Liver (tissue), 8 donors: ENCODE measurements at regions not wholly inside any gene's neighbourhood (a gene's known extent, or its start where the extent isn't known, plus 50 kb on each side); places are given as distances from the start of the nearest gene placed in this dataset.
A peak's percentile ranks its signal among the peaks of the same experiment; 100 is the strongest.

Source experiments
- DNase-seq: peaks from one replicate; pipeline ENCODE4 v3.0.0-alpha.2; 2017; ENCODE audit warnings: low spot score
- H3K27ac ChIP-seq, 2 donors: one replicate each; pipeline ENCODE4 v1.7.0; 2013; ENCODE audit warnings: inconsistent platforms in 2 of 2, low read length in 2 of 2, control low read depth in 1 of 2, low read depth in 1 of 2, mild to moderate bottlenecking in 1 of 2
- H3K27me3 ChIP-seq, 4 donors: one replicate each; pipeline versions ENCODE4 v1.6.1 to v1.7.0; 2013; ENCODE audit warnings: low read length in 3 of 4, inconsistent platforms in 1 of 4, mild to moderate bottlenecking in 1 of 4, moderate library complexity in 1 of 4; ENCODE audit not compliant: control insufficient read depth in 4 of 4, insufficient read depth in 4 of 4
- H3K36me3 ChIP-seq, 4 donors: one replicate each; pipeline versions ENCODE4 v1.6.1 to v1.7.0; 2013; ENCODE audit warnings: low read length in 3 of 4, mild to moderate bottlenecking in 3 of 4, low read depth in 1 of 4, moderate library complexity in 1 of 4; ENCODE audit not compliant: control insufficient read depth in 4 of 4, insufficient read depth in 3 of 4
- H3K4me1 ChIP-seq, 4 donors: one replicate each; pipeline versions ENCODE4 v1.6.1 to v1.7.0; 2013; ENCODE audit warnings: low read length in 3 of 4, mild to moderate bottlenecking in 3 of 4, moderate library complexity in 1 of 4; ENCODE audit not compliant: control insufficient read depth in 4 of 4, insufficient read depth in 4 of 4
- H3K4me3 ChIP-seq, 3 donors: one replicate each; pipeline versions ENCODE4 v1.6.1 to v1.7.0; 2013; ENCODE audit warnings: low read length in 3 of 3, control low read depth in 1 of 3, low read depth in 1 of 3, mild to moderate bottlenecking in 1 of 3
- H3K9ac ChIP-seq, 2 donors: one replicate each; pipeline ENCODE4 v1.7.0; 2013; ENCODE audit warnings: low read length in 2 of 2, mild to moderate bottlenecking in 2 of 2, moderate library complexity in 2 of 2, control low read depth in 1 of 2, low read depth in 1 of 2
- H3K9me3 ChIP-seq, 4 donors: one replicate each; pipeline versions ENCODE4 v1.6.1 to v1.7.0; 2013; ENCODE audit warnings: low read length in 3 of 4; ENCODE audit not compliant: control insufficient read depth in 4 of 4
- CTCF ChIP-seq: fragments of 150-350 bp; IDR thresholded peaks from 2 replicates; pipeline ENCODE4 v1.5.1; 2017; ENCODE audit warnings: improper control_type of control experiment, low read depth, low read length; ENCODE audit not compliant: missing input control
- EGR1 ChIP-seq, 2 donors: IDR thresholded peaks; 2 replicates each; pipeline ENCODE4 v1.6.1; 2016 to 2018; ENCODE audit warnings: antibody characterized with exemption in 2 of 2, low read depth in 2 of 2
- HNF4A ChIP-seq, 2 donors: conservative IDR thresholded peaks; 2 replicates each; pipeline ENCODE4 v1.6.1; 2016; ENCODE audit warnings: antibody characterized with exemption in 2 of 2, mild to moderate bottlenecking in 2 of 2
- JUND ChIP-seq, 2 donors: IDR thresholded peaks; 2 replicates each; pipeline ENCODE4 v1.6.1; 2016; ENCODE audit warnings: antibody characterized with exemption in 2 of 2
- MAX ChIP-seq: IDR thresholded peaks from 2 replicates; pipeline ENCODE4 v1.6.1; 2016; ENCODE audit warnings: antibody characterized with exemption
- REST ChIP-seq: IDR thresholded peaks from 2 replicates; pipeline ENCODE4 v1.6.1; 2016; ENCODE audit warnings: antibody characterized with exemption, mild to moderate bottlenecking
- RXRA ChIP-seq, 2 donors: IDR thresholded peaks; 2 replicates each; pipeline ENCODE4 v1.6.1; 2017 to 2018; ENCODE audit warnings: antibody characterized with exemption in 2 of 2, mild to moderate bottlenecking in 1 of 2
- ZBTB33 ChIP-seq: IDR thresholded peaks from 2 replicates; pipeline ENCODE4 v1.6.1; 2016; ENCODE audit warnings: antibody characterized with exemption
- WGBS: extraction: QIAGEN DNeasy Blood & Tissue Kit; methylation state at CpG from one replicate; pipeline ENCODE4 v1.1.7; 2013; 5-methylcytosine and 5-hydroxymethylcytosine counted together
- donor health status: healthy.
- donor health status: healthy.
- donor health status: healthy.
- donor health status: healthy.
- donor health status: healthy.

GRCh38 chr5:5021436-5021835 is 118.7 kb upstream of the ADAMTS16 start:
- H3K36me3 ChIP-seq = no peaks in the 10 kb centered on the region

GRCh38 chr5:5025098-5025773 is 114.9 kb upstream of the ADAMTS16 start:
- H3K9me3 ChIP-seq = no peaks in the 10 kb centered on the region
- H3K27ac ChIP-seq = no peak overlapping the region
- H3K27me3 ChIP-seq = no peaks in the 10 kb centered on the region
- no peaks in the 10 kb centered on the region for H3K36me3 ChIP-seq
- 87% methylated on average over 14 of the region's 14 CpGs for WGBS
- DNase-seq = no peak
- no peak overlapping the region for H3K9ac ChIP-seq
- peak overlapping the region; percentile 18 to 55 (median 18) for H3K4me3 ChIP-seq
- no peaks in the 10 kb centered on the region for H3K4me1 ChIP-seq
- TF ChIP-seq ZBTB33 = no peak
- TF ChIP-seq EGR1 (IDR thresholded peaks at IDR 0.05; ENCODE audit: low read depth in 2 of 2) = no peak
- TF ChIP-seq MAX = no peak
- TF ChIP-seq JUND (IDR thresholded peaks at IDR 0.05) = no peak
- no peak for TF ChIP-seq CTCF
- no peak for TF ChIP-seq RXRA (IDR thresholded peaks at IDR 0.05)
- TF ChIP-seq REST = no peak

More at GRCh38 chr5:5021436-5021835, 118.7 kb upstream of the ADAMTS16 start:
- TF ChIP-seq JUND (IDR thresholded peaks at IDR 0.05) = no peak
- TF ChIP-seq REST = no peak
- no peak for TF ChIP-seq HNF4A (conservative IDR thresholded peaks at IDR 0.05)
- no peak for TF ChIP-seq CTCF
- Histone ChIP-seq H3K4me1 (no peaks in the 10 kb centered on the region), H3K4me3 (no peak overlapping the region), H3K9ac (no peak overlapping the region), H3K9me3 (peaks cover 0 to 3% (median 0%) of the 10 kb centered on the region in 4 donors), H3K27ac (no peak overlapping the region), H3K27me3 (no peaks in the 10 kb centered on the region)
- DNase-seq = no peak
- WGBS = 83% methylated on average over 5 of the region's 5 CpGs
